IPS-20b (cell line): ENCODE measurements at regions not wholly inside any gene's neighbourhood (a gene's known extent, or its start where the extent isn't known, plus 50 kb on each side); places are given as distances from the start of the nearest gene placed in this dataset.
"Not testable (repeated sequence)": the region's sequence is repeated elsewhere in the genome, so short reads cannot be mapped to it uniquely, and the experiment has no call there.

Source experiments
- H3K27ac ChIP-seq: one replicate; pipeline ENCODE4 v1.5.1; 2013; ENCODE audit warnings: low read length
- H3K27me3 ChIP-seq: 2 replicates; pipeline ENCODE4 v1.6.1; 2013; ENCODE audit warnings: mild to moderate bottlenecking, low read length, inconsistent platforms; ENCODE audit not compliant: insufficient read depth
- H3K36me3 ChIP-seq: 2 replicates; pipeline ENCODE4 v1.6.1; 2013; ENCODE audit warnings: low read depth, mild to moderate bottlenecking, inconsistent platforms, low read length, moderate library complexity; ENCODE audit not compliant: insufficient read depth
- H3K4me1 ChIP-seq: 2 replicates; pipeline ENCODE4 v1.6.1; 2013; ENCODE audit warnings: mild to moderate bottlenecking, control low read depth, inconsistent platforms, low read length, moderate library complexity; ENCODE audit not compliant: insufficient read depth
- H3K4me3 ChIP-seq: 2 replicates; pipeline ENCODE4 v1.5.1; 2013; ENCODE audit warnings: mild to moderate bottlenecking, low read length, inconsistent platforms
- H3K9ac ChIP-seq: 2 replicates; pipeline ENCODE4 v1.6.1; 2013; ENCODE audit warnings: low read depth, mild to moderate bottlenecking, inconsistent platforms, low read length, moderate library complexity
- H3K9me3 ChIP-seq: 2 replicates; pipeline ENCODE4 v1.6.1; 2013; ENCODE audit warnings: mild to moderate bottlenecking, low read depth, low read length, inconsistent platforms; ENCODE audit not compliant: insufficient read depth

GRCh38 chr4:117014236-117014635, 71.1 kb downstream of the TRAM1L1 start:
- Histone ChIP-seq H3K27ac (no peak overlapping the region), H3K4me1 (no peaks in the 10 kb centered on the region), H3K4me3 (no peak overlapping the region), H3K9me3 (no peaks in the 10 kb centered on the region), H3K27me3 (no peaks in the 10 kb centered on the region), H3K9ac (no peak overlapping the region), H3K36me3 (no peaks in the 10 kb centered on the region)

- Histone ChIP-seq H3K27ac (no peak overlapping the region), H3K27me3 (no peaks in the 10 kb centered on the region), H3K36me3 (no peaks in the 10 kb centered on the region), H3K9ac (no peak overlapping the region), H3K4me3 (no peak overlapping the region), H3K9me3 (no peaks in the 10 kb centered on the region), H3K4me1 (no peaks in the 10 kb centered on the region)
Measured at GRCh38 chr4:117010671-117011070, 74.7 kb downstream of the TRAM1L1 start.

DNA sequence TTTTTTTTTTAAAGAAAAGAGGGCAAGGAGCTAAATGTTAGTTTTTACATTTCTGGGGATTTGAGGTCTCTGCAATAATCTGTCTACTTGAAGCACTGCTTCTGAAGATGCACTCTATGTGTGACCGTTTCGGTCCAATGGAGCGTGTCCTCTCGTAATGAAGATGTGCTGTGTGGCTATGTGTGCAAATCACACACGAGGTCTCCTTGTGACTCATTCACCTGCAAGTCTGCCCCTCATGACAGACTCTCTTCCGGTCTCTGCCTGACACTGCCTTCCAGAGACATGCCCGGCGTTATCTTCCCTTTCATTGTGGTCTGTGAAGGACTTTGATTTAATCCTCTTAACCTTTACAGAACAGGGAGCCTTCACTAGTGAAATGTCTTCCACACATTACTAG, 84.3 kb downstream of the TRAM1L1 start:
- no peak overlapping the region for H3K9ac ChIP-seq

GRCh38 chr4:116982656-116983055, 102.7 kb downstream of the TRAM1L1 start:
- H3K9ac ChIP-seq, result no peak overlapping the region
- H3K9me3 ChIP-seq, result no peaks in the 10 kb centered on the region
- no peaks in the 10 kb centered on the region for H3K4me1 ChIP-seq
- no peaks in the 10 kb centered on the region for H3K27me3 ChIP-seq
- H3K36me3 ChIP-seq, result no peaks in the 10 kb centered on the region
- H3K4me3 ChIP-seq, result no peak overlapping the region
- no peak overlapping the region for H3K27ac ChIP-seq

More for the DNA sequence above, 84.3 kb downstream of the TRAM1L1 start:
- H3K4me3 ChIP-seq, result no peak overlapping the region
- H3K36me3 ChIP-seq, result no peaks in the 10 kb centered on the region
- no peaks in the 10 kb centered on the region for H3K27me3 ChIP-seq
- H3K4me1 ChIP-seq, result no peaks in the 10 kb centered on the region
- H3K9me3 ChIP-seq, result no peaks in the 10 kb centered on the region
- H3K27ac ChIP-seq, result no peak overlapping the region

DNA sequence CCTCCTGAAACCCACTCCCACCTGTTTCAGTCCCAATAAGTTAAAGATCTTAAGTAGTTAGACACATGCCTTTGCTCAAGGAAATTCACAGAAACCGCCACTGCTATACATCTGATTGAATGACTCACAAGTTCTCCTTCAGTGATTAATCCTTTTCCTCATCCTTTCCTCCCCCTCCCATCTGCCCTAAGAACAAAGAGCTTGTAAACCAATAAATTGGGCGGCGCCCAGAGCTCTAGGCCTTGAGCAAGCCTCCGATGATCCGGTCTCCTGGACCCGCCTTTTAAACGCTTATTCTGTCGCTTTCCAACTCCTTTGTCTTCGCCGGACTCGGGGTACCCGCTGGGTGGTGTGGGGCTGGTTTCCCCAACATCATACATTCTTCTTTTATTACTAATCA, 104.9 kb downstream of the TRAM1L1 start:
- H3K27me3 ChIP-seq, H3K4me3 ChIP-seq, H3K27ac ChIP-seq: not testable (repeated sequence)

DNA sequence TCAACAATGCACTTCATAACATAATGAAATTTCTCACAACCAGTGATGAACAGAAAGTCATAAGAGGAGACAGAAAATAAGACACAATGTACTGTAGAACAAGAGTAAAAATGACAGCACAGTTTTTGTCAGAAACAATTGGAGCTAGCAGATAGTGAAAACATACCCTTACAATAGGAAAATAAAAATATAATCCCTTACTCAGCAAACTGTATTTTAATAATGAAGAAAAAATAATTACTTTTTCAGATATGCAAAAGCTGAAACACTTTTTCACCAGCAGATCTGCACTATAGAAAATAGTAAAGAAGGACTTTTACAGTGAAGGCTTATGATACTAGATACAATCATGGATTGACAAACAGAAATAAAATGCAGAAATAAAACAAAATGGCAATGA, 126.3 kb downstream of the TRAM1L1 start:
- Histone ChIP-seq H3K36me3 (no peaks in the 10 kb centered on the region), H3K9ac (no peak overlapping the region), H3K4me3 (no peak overlapping the region), H3K4me1 (no peaks in the 10 kb centered on the region), H3K27me3 (no peaks in the 10 kb centered on the region), H3K27ac (no peak overlapping the region), H3K9me3 (no peaks in the 10 kb centered on the region)

More for the DNA sequence above, 104.9 kb downstream of the TRAM1L1 start:
- not testable (repeated sequence) for H3K36me3 ChIP-seq, H3K4me1 ChIP-seq, H3K9me3 ChIP-seq, H3K9ac ChIP-seq

DNA sequence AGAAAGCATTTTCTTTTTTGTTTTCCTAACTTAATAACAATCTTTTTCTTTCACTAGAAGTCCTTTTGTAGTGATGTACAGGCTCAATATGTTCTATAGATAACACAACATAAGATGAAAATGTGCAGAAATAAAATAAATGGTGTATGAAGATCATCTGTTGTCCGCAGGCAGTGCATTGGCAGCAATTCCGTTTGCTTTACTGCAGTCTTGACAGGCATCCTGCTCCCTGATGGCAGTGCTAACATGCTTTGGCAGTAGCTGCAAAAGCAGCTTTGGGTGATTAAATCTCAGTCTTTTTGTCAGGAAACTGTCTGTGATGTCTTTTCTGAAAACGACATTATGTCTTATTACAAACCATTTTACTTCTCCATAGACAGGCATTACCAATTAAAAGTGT, 131.4 kb downstream of the TRAM1L1 start:
- H3K9ac ChIP-seq, result no peak overlapping the region
- H3K36me3 ChIP-seq, result no peaks in the 10 kb centered on the region
- no peaks in the 10 kb centered on the region for H3K9me3 ChIP-seq
- no peaks in the 10 kb centered on the region for H3K4me1 ChIP-seq
- H3K27me3 ChIP-seq, result no peaks in the 10 kb centered on the region
- H3K4me3 ChIP-seq, result no peak overlapping the region
- no peak overlapping the region for H3K27ac ChIP-seq

- H3K27me3 ChIP-seq, result no peaks in the 10 kb centered on the region
- no peak overlapping the region for H3K9ac ChIP-seq
- H3K4me3 ChIP-seq, result no peak overlapping the region
- H3K9me3 ChIP-seq, result no peaks in the 10 kb centered on the region
- no peak overlapping the region for H3K27ac ChIP-seq
- no peaks in the 10 kb centered on the region for H3K4me1 ChIP-seq
- no peaks in the 10 kb centered on the region for H3K36me3 ChIP-seq
Measured at GRCh38 chr4:116952530-116953136, 132.7 kb downstream of the TRAM1L1 start.

GRCh38 chr4:116949856-116950255, 135.5 kb downstream of the TRAM1L1 start:
- Histone ChIP-seq H3K9me3 (no peaks in the 10 kb centered on the region), H3K27ac (no peak overlapping the region), H3K4me3 (no peak overlapping the region), H3K36me3 (no peaks in the 10 kb centered on the region), H3K9ac (no peak overlapping the region), H3K27me3 (no peaks in the 10 kb centered on the region), H3K4me1 (no peaks in the 10 kb centered on the region)

DNA sequence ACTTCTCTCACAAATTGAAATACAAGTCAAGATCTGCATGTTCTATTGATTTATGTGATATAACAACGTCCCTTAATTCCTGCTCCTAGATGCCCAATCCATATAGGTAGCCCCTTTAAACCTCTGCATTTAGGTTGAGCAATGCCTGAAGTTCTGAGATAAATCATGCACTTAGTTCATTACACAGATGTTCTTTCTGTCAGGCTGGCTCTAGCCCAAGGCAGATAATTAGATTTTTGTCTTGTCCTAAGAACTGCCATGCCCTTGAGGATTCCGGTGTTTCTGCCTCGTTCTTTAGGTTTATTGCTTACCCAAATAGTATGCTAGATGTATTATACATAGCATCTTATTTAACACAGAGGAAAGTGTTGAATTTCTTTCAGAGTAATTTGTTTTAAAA, 143.1 kb downstream of the TRAM1L1 start:
- H3K27me3 ChIP-seq, result no peaks in the 10 kb centered on the region
- no peak overlapping the region for H3K27ac ChIP-seq
- no peaks in the 10 kb centered on the region for H3K9me3 ChIP-seq
- H3K9ac ChIP-seq, result no peak overlapping the region
- no peak overlapping the region for H3K4me3 ChIP-seq
- H3K4me1 ChIP-seq, result no peaks in the 10 kb centered on the region
- no peaks in the 10 kb centered on the region for H3K36me3 ChIP-seq

- no peaks in the 10 kb centered on the region for H3K9me3 ChIP-seq
- no peak overlapping the region for H3K9ac ChIP-seq
- H3K4me1 ChIP-seq, result no peaks in the 10 kb centered on the region
- H3K27me3 ChIP-seq, result peaks cover 15% of the 10 kb centered on the region
- H3K27ac ChIP-seq, result no peak overlapping the region
- no peaks in the 10 kb centered on the region for H3K36me3 ChIP-seq
- H3K4me3 ChIP-seq, result no peak overlapping the region
Measured at GRCh38 chr4:116930329-116930728, 155.0 kb downstream of the TRAM1L1 start.

DNA sequence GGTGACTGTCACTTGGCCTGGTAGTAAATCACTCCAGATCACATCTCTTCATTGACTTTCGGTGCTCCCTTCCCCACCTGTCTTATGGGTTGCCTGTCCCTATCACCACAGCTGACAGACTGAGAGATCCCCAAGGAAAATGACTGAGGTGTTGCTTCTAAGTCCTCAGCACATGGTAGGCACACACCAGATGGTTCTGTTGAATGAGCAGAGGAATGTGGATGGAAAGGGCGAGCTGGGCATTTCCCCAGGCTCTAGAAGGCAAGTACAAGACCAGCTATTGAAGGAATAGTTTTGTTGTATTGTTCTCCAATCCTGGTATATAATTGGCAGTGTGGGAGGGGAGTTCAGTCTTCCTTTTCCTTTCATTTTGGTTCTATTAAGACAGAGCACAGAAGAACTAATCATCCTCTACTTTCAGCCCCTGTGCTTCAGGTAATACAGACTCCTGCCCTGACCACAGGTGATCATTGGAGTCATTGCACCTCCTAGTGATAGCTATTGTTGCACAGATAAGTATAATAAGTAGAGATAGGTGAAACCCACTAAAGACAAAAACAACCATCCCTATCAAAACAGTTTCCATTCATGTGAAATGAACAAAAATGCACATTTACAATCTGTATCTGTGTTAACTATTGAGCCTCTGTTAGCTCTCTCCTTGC, 158.6 kb downstream of the TRAM1L1 start:
- Histone ChIP-seq H3K36me3 (no peaks in the 10 kb centered on the region), H3K27ac (no peak overlapping the region), H3K4me1 (0 out of 2 replicates have a peak, but pooled peaks cover 4% of the 10 kb centered on the region), H3K9me3 (no peaks in the 10 kb centered on the region), H3K9ac (no peak overlapping the region), H3K27me3 (peaks cover 23% of the 10 kb centered on the region), H3K4me3 (peak overlapping the region; percentile 69; the same call in 1 of the 2 replicates)
